DND-41 (cell line): ENCODE measurements at regions not wholly inside any gene's neighbourhood (a gene's known extent, or its start where the extent isn't known, plus 50 kb on each side); places are given as distances from the start of the nearest gene placed in this dataset.

Source experiments
- CTCF ChIP-seq: IDR thresholded peaks from 2 replicates; pipeline ENCODE4 v1.5.1; 2012; ENCODE audit warnings: borderline replicate concordance, low read length, moderate library complexity, mild to moderate bottlenecking; ENCODE audit not compliant: poor library complexity, severe bottlenecking; ENCODE audit errors: extremely low read depth
- EZH2 ChIP-seq: IDR thresholded peaks from 3 replicates; pipeline ENCODE4 v1.6.1; 2012; ENCODE audit warnings: borderline replicate concordance, low read depth, mild to moderate bottlenecking, moderate library complexity, low read length, inconsistent platforms; ENCODE audit not compliant: severe bottlenecking

- TF ChIP-seq CTCF (no peak), EZH2 (no peak)
Measured at GRCh38 chr12:128088926-128089325, 178.0 kb upstream of the TMEM132C start.
